ENCODE measurements at regions not wholly inside any gene's neighbourhood (a gene's known extent, or its start where the extent isn't known, plus 50 kb on each side); places are given as distances from the start of the nearest gene placed in this dataset.
"Not testable (repeated sequence)": the region's sequence is repeated elsewhere in the genome, so short reads cannot be mapped to it uniquely, and the experiment has no call there.

DNA sequence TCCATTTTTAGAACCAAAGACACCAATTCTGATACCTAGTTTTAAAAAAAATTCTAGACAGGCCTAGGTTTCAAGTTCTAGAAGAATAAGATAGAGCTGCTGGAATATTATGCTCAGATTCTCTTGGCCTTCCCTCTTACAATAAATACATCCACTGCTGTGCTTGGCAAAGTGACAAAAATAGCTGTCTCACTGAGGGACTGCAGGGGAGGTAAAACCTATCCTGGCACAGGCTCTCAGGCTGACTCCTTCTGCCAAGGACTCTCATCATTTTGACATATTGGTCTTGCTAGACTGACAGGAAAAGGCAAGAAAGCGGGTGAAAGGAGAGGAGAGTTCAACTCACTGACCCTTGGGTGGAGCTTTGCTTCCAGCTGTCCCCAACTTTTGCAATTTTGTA lies 197.0 kb upstream of the LHX8 start:
- TF ChIP-seq GABPA (IDR thresholded peaks at IDR 0.05; ENCODE audit: low read depth) (no peak), POLR2AphosphoS5 (IDR thresholded peaks at IDR 0.05; ENCODE audit: low read depth) (no peak)
- TF ChIP-seq, protein P1, sequence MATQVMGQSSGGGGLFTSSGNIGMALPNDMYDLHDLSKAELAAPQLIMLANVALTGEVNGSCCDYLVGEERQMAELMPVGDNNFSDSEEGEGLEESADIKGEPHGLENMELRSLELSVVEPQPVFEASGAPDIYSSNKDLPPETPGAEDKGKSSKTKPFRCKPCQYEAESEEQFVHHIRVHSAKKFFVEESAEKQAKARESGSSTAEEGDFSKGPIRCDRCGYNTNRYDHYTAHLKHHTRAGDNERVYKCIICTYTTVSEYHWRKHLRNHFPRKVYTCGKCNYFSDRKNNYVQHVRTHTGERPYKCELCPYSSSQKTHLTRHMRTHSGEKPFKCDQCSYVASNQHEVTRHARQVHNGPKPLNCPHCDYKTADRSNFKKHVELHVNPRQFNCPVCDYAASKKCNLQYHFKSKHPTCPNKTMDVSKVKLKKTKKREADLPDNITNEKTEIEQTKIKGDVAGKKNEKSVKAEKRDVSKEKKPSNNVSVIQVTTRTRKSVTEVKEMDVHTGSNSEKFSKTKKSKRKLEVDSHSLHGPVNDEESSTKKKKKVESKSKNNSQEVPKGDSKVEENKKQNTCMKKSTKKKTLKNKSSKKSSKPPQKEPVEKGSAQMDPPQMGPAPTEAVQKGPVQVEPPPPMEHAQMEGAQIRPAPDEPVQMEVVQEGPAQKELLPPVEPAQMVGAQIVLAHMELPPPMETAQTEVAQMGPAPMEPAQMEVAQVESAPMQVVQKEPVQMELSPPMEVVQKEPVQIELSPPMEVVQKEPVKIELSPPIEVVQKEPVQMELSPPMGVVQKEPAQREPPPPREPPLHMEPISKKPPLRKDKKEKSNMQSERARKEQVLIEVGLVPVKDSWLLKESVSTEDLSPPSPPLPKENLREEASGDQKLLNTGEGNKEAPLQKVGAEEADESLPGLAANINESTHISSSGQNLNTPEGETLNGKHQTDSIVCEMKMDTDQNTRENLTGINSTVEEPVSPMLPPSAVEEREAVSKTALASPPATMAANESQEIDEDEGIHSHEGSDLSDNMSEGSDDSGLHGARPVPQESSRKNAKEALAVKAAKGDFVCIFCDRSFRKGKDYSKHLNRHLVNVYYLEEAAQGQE (IDR thresholded peaks at IDR 0.05; ENCODE audit: insufficient replicate concordance, low read depth): no peak
- TF ChIP-seq, protein P2, sequence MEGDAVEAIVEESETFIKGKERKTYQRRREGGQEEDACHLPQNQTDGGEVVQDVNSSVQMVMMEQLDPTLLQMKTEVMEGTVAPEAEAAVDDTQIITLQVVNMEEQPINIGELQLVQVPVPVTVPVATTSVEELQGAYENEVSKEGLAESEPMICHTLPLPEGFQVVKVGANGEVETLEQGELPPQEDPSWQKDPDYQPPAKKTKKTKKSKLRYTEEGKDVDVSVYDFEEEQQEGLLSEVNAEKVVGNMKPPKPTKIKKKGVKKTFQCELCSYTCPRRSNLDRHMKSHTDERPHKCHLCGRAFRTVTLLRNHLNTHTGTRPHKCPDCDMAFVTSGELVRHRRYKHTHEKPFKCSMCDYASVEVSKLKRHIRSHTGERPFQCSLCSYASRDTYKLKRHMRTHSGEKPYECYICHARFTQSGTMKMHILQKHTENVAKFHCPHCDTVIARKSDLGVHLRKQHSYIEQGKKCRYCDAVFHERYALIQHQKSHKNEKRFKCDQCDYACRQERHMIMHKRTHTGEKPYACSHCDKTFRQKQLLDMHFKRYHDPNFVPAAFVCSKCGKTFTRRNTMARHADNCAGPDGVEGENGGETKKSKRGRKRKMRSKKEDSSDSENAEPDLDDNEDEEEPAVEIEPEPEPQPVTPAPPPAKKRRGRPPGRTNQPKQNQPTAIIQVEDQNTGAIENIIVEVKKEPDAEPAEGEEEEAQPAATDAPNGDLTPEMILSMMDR (IDR thresholded peaks at IDR 0.05; ENCODE audit: insufficient read depth, low read length): no peak
- no peak for DNase-seq (ENCODE audit: low read depth in 1 of 2, low spot score in 1 of 2)
- H3K27me3 ChIP-seq (ENCODE audit: insufficient read depth, poor library complexity, severe bottlenecking): no peaks in the 10 kb centered on the region
- H3K4me3 ChIP-seq (replicated peaks; ENCODE audit: insufficient read depth, low read length): no peak overlapping the region
- H3K27ac ChIP-seq (replicated peaks): no peak overlapping the region

DNA sequence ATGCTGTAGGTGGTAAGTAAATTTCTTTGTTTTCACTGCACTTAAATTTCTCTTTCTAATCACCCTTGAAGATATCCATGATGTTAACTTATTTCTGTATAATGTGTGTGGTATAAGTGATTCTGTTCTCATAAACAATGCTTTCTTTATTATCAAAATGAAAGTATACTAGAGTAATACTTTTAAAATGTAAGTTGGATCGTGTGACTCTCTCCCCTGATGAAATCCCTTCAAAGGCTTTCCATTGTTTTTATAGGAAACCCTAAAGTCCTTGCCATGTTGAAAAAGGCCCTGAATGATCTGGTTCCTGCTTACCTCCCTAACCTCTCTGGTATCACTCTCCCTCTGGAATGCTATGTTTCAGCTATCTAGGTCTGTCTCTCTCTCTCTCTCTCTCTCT lies 191.1 kb upstream of the LHX8 start:
- Histone ChIP-seq H3K27ac (replicated peaks) (no peak overlapping the region), H3K4me3 (replicated peaks; ENCODE audit: insufficient read depth, low read length) (no peak overlapping the region), H3K27me3 (ENCODE audit: insufficient read depth, poor library complexity, severe bottlenecking) (no peaks in the 10 kb centered on the region)
- no peak for TF ChIP-seq GABPA (IDR thresholded peaks at IDR 0.05; ENCODE audit: low read depth)
- no peak for DNase-seq (ENCODE audit: low read depth in 1 of 2, low spot score in 1 of 2)

DNA sequence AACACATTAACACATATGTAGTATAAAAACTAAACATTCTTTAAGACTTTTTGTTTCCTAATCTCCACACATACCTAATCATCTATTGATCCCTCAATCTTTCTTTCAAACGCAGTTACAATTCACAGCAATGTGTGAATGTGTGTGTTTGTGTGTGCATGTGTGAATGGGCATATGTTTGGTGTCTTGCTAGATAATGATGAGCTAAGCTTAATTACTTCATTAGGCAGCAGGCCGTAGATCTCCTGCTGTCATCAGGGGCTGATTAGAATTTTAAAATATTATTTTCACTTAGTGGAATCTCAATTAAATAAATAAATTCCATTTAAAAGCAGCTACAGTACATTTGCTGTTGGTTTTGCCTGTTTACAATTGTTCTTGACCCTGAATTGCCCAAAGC lies 187.8 kb upstream of the LHX8 start:
- Histone ChIP-seq H3K27ac (replicated peaks) (no peak overlapping the region), H3K4me3 (replicated peaks; ENCODE audit: insufficient read depth, low read length) (no peak overlapping the region), H3K27me3 (ENCODE audit: insufficient read depth, poor library complexity, severe bottlenecking) (no peaks in the 10 kb centered on the region)
- DNase-seq (ENCODE audit: low read depth in 1 of 2, low spot score in 1 of 2): no peak
- TF ChIP-seq SPI1 (IDR thresholded peaks at IDR 0.05; ENCODE audit: borderline replicate concordance, low read depth) (no peak), GABPA (IDR thresholded peaks at IDR 0.05; ENCODE audit: low read depth) (no peak), POLR2AphosphoS5 (IDR thresholded peaks at IDR 0.05; ENCODE audit: low read depth) (no peak)
- TF ChIP-seq, protein P2 (IDR thresholded peaks at IDR 0.05; ENCODE audit: insufficient read depth, low read length): no peak
- TF ChIP-seq, protein P1 (IDR thresholded peaks at IDR 0.05; ENCODE audit: insufficient replicate concordance, low read depth): no peak

DNA sequence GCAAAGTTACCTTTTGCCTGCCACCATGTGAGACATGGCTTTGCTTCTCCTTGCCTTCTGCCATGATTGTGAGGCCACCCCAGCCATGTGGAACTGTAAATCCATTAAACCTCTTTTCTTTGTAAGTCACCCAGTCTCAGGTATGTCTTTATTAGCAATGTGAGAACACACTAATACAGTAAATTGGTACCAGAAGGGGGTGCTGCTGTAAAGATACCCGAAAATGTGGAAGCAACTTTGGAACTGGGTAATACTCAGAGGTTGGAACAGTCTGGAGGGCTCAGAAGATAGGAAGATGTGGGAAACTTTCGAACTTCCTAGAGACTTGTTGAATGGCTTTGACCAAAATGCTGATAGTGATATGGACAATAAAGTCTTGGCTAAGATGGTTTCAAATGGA lies 184.8 kb upstream of the LHX8 start:
- DNase-seq (ENCODE audit: low read depth in 1 of 2, low spot score in 1 of 2); H3K27ac ChIP-seq (replicated peaks); H3K27me3 ChIP-seq (ENCODE audit: insufficient read depth, poor library complexity, severe bottlenecking); H3K4me3 ChIP-seq (replicated peaks; ENCODE audit: insufficient read depth, low read length): not testable (repeated sequence)

DNA sequence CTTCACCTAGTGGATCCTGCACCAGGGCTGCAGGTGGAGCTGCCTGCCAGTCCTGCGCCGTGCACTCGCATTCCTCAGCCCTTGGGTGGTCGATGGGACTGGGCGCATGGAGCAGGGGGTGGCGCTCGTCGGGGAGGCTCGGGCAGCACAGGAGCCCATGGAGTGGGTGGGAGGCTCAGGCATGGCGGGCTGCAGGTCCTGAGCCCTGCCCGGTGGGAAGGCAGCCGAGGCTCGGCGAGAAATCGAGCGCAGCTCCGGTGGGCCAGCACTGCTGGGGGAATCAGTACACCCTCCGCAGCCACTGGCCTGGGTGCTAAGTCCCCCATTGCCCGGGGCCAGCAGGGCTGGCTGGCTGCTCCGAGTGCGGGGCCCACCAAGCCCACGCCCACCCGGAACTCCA lies 182.2 kb upstream of the LHX8 start:
- not testable (repeated sequence) for H3K4me3 ChIP-seq (replicated peaks; ENCODE audit: insufficient read depth, low read length); H3K27me3 ChIP-seq (ENCODE audit: insufficient read depth, poor library complexity, severe bottlenecking); H3K27ac ChIP-seq (replicated peaks); DNase-seq (ENCODE audit: low read depth in 1 of 2, low spot score in 1 of 2)

Data from HL-60 (cell line).